Thoracic aorta (tissue), 2 donors: ENCODE measurements at regions not wholly inside any gene's neighbourhood (a gene's known extent, or its start where the extent isn't known, plus 50 kb on each side); places are given as distances from the start of the nearest gene placed in this dataset.

Experiments
- ATAC-seq: fragments of 150-250 bp; one replicate; pipeline ENCODE4 v1.8.0; 2017; ENCODE audit warnings: low read depth; ENCODE audit not compliant: insufficient number of reproducible peaks, low FRiP score
- DNase-seq: peaks from one replicate; pipeline ENCODE4 v3.0.0-alpha.2; 2020; ENCODE audit warnings: low spot score
- H3K27ac ChIP-seq, 2 donors: fragments of 200-600 bp; sonication (generic); 1 replicate in 1 of 2; 2 replicates in 1 of 2; pipeline ENCODE4 v1.5.1; 2016; ENCODE audit warnings: mild to moderate bottlenecking in 2 of 2, moderate library complexity in 2 of 2
- H3K27me3 ChIP-seq: fragments of 200-600 bp; sonication (generic); replicated peaks from 2 replicates; pipeline ENCODE4 v1.6.0; 2016; ENCODE audit warnings: mild to moderate bottlenecking; ENCODE audit not compliant: insufficient read depth
- H3K36me3 ChIP-seq: fragments of 200-600 bp; sonication (generic); one replicate; pipeline ENCODE4 v1.5.1; 2016
- H3K4me1 ChIP-seq, 2 donors: fragments of 200-600 bp; sonication (generic); 1 replicate in 1 of 2; 2 replicates in 1 of 2; pipeline versions ENCODE4 v1.5.1 to v1.6.0; 2016; ENCODE audit warnings: low read depth in 2 of 2, mild to moderate bottlenecking in 1 of 2; ENCODE audit not compliant: control insufficient read depth in 1 of 2
- H3K4me3 ChIP-seq: fragments of 200-600 bp; sonication (generic); 2 replicates; pipeline ENCODE4 v1.5.1; 2016; ENCODE audit warnings: mild to moderate bottlenecking
- H3K9me3 ChIP-seq: fragments of 200-600 bp; sonication (generic); 2 replicates; pipeline ENCODE4 v1.5.1; 2016
- CTCF ChIP-seq: fragments of 200-600 bp; sonication (generic); IDR thresholded peaks from one replicate; pipeline ENCODE4 v1.5.1; 2019; ENCODE audit warnings: antibody characterized with exemption

GRCh38 chr6:82568290-82568993 lies 204.8 kb downstream of the TPBG start:
- Histone ChIP-seq H3K27me3 (no peaks in the 10 kb centered on the region), H3K4me3 (no peak overlapping the region), H3K27ac (no peak overlapping the region), H3K9me3 (no peaks in the 10 kb centered on the region), H3K4me1 (no peaks in the 10 kb centered on the region), H3K36me3 (no peaks in the 10 kb centered on the region)
- TF ChIP-seq CTCF = no peak
- ATAC-seq (no peak), DNase-seq (no peak)

- Histone ChIP-seq H3K4me3 (no peak overlapping the region), H3K9me3 (no peaks in the 10 kb centered on the region), H3K36me3 (no peaks in the 10 kb centered on the region), H3K27me3 (no peaks in the 10 kb centered on the region), H3K27ac (no peak overlapping the region), H3K4me1 (no peaks in the 10 kb centered on the region)
- ATAC-seq (no peak), DNase-seq (no peak)
- no peak for TF ChIP-seq CTCF
Measured at GRCh38 chr6:82569022-82569421, 205.4 kb downstream of the TPBG start.

- no peak for TF ChIP-seq CTCF
- no peaks in the 10 kb centered on the region for H3K27me3 ChIP-seq
- H3K9me3 ChIP-seq = no peaks in the 10 kb centered on the region
- ATAC-seq (no peak), DNase-seq (no peak)
- no peaks in the 10 kb centered on the region for H3K36me3 ChIP-seq
- no peaks in the 10 kb centered on the region for H3K4me1 ChIP-seq
- H3K27ac ChIP-seq = no peak overlapping the region
- no peak overlapping the region for H3K4me3 ChIP-seq
Measured at GRCh38 chr6:82570083-82570482, 206.5 kb downstream of the TPBG start.

- Histone ChIP-seq H3K9me3 (peaks cover 7% of the 10 kb centered on the region), H3K27me3 (no peaks in the 10 kb centered on the region), H3K27ac (no peak overlapping the region), H3K4me1 (no peaks in the 10 kb centered on the region), H3K4me3 (no peak overlapping the region), H3K36me3 (no peaks in the 10 kb centered on the region)
- no peak for TF ChIP-seq CTCF
- DNase-seq (no peak), ATAC-seq (no peak)
Measured at GRCh38 chr6:82571455-82571854, 207.8 kb downstream of the TPBG start.

GRCh38 chr6:82573254-82573972 lies 209.8 kb downstream of the TPBG start:
- H3K4me1 ChIP-seq = no peaks in the 10 kb centered on the region
- no peak for DNase-seq
- H3K27ac ChIP-seq = no peak overlapping the region
- H3K27me3 ChIP-seq = no peaks in the 10 kb centered on the region
- no peak overlapping the region for H3K4me3 ChIP-seq
- no peak for TF ChIP-seq CTCF
- H3K9me3 ChIP-seq = peaks cover 7% of the 10 kb centered on the region
- H3K36me3 ChIP-seq = no peaks in the 10 kb centered on the region
- ATAC-seq = no peak
